ENCODE measurements at regions not wholly inside any gene's neighbourhood (a gene's known extent, or its start where the extent isn't known, plus 50 kb on each side); places are given as distances from the start of the nearest gene placed in this dataset.
A peak's percentile ranks its signal among the peaks of the same experiment; 100 is the strongest.
"Not testable (repeated sequence)": the region's sequence is repeated elsewhere in the genome, so short reads cannot be mapped to it uniquely, and the experiment has no call there.

DNA sequence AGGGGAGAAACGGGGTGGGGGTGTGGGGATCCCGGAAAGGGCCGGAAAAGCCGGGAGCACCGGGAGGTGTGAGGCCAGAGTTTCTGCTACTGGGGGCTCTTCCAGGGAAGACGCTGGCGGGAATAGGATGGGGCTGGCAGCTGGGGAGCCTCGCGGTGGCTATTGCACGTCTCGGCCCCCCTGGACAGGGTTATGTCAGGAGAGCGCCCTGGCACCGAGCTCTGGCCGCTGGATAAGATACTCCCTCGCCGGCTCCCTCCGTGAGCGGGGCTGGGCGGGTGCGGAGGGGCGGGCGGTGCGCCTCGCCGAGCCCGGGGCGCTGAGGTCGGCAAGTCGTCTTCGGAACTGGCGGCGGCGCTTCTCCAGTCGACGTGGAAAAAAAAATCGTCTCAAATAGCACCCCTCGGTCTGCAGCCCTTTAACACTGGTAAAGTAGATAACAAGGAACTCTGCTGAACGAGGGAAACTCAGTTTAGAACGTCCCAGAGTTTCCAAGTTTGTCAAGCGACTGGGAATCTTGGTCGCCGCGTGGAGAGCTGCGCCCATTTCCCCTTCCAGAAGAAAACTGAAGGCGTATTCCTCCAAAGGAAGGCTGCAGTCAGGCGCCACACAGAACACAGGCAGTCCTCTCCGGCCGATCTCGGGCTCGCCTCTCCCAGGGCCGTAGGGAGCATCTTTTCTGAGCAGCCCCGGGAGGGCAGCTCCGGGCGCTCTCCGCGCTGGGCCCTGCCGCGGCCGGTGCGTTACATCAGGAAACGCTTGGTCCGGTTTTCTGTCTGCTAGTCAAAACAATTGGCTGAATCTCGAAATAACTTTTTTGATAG is 115.1 kb downstream of the KCNRG start:
- peak; percentile 57 for DNase-seq (ENCODE audit: low spot score)

DNA sequence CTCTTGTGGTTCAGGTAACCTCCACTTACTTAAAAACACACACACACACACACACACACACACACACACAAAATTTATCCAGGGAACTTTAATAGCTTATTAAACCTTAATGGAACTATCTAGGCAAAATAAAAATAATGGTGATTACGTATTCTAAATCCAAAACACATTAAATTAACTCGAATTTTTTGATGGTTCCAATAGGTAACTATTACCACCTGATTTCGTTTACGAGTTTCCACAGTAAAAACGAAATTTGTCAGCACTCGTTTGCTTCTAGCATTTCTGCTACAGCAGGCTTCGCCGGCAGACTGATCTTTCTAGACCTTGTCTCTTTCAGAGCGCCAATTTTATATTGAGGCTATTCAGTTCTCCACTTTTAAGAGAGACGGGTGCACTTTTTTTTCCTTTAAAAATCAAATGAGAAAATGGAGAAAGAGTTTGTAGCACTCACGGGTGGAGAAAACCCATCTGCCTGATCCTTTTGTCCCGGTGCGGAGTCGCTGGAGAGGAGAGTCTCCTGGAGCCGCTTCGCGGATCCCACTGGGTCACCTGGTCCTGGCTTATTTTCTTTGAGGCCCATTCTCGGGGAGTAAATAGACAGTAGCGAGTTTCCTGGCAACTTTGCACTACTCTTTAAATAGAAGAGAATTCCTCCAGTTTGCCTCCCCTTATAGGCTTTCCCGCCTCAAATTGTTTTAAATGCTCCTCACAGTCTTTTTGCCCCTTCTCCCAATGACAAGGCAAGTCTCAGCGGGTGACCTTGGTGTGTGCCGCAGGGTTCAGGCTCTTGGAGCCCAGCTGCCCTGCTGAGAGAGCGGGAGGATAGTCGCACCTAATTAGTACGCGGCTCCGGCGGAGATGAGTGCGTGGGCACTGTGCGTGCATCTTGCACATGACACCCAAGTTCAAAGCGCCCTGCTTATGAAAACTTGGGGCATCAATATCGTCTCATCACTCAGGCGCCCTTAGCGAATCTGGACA is 117.0 kb downstream of the KCNRG start:
- DNase-seq (ENCODE audit: low spot score) = no peak

DNA sequence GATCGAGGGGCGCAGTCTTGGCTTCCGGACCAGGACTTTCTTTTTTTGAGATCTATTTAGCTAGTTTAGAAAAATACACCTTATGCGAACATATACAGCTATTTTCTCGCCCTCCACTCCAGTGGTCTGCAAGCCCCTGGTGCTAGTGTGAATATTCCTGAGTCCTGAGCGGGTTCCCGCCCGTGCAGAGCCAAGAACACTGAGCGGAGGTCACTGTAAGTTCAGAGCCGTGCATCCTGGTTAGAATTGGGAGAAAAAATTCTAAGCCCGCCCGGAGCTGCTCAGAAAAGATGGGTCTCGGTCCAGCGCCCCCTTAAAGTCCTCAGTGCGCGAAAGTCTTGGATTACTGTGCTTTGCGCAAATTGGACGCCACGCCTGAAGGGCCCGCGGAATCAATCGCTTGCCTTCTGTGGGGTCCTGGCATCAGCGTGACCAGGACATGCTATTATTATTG is 117.7 kb downstream of the KCNRG start:
- no peak for DNase-seq (ENCODE audit: low spot score)

DNA sequence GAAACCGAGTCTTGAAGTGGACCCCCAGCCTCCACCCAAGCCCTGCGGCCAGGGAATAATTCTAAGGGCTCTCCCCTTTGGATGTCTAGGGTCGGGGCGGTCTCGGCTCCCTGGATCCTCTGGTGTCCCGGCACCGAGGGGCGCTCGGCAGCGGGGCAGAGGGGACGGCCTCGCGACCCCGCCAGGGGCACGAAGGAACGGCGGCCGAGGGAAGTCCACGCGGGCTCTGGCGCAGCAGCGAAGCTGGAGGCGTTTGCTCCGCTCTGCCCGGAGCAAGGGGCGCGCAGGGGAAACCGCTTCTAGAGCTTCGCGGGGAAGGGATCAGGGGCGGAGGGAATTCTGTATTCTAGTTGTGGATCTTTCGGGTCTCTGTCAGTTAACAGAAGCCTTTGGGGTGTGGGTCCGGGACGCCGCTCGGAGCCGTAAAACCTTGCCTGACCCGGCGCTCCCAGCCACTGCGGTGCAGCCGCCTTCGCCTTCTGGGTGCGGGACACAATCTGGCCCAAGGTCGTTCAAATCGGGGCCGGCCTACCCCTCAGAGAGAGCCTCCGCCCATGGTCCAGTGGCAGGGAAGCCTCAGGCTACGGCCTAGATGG is 118.2 kb downstream of the KCNRG start:
- DNase-seq (ENCODE audit: low spot score) = no peak

DNA sequence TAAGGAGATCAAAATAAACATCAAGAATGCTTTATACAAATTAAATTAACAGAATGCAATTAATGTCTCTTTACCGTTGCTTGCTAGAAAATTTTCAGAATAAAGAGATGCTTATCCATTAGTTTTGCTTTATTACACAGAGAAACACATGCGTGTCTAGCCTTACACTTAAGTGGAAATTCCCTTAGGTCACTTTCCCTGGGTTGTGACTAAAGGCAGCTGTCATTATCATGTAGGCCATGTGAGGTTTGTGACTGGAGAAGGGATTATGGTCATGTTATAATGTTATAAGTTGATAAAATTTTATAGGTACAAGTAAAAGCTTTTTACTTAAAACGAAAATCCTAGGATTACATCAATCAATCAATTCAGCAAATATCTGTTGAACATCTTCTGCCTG is 121.0 kb downstream of the KCNRG start:
- no peak for DNase-seq (ENCODE audit: low spot score)

DNA sequence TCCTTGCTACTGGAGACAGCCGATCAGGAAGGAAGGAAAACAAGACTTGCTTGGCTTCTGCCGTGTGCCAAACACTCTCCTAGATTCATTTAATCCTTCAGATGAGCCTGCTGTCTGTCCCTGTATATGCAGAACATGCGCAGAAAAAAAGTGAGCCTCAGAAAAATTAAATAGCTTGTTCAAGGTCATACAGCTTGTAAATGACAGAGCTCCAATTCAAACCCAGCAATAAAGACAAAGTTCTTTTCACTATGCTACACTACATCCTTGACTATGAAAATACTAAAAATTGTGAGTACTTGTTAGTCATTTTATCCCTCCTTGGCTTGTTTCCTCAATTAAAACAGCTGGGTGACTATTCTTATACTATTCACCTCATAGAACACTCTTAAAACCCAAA is 121.4 kb downstream of the KCNRG start:
- DNase-seq (ENCODE audit: low spot score) = no peak

DNA sequence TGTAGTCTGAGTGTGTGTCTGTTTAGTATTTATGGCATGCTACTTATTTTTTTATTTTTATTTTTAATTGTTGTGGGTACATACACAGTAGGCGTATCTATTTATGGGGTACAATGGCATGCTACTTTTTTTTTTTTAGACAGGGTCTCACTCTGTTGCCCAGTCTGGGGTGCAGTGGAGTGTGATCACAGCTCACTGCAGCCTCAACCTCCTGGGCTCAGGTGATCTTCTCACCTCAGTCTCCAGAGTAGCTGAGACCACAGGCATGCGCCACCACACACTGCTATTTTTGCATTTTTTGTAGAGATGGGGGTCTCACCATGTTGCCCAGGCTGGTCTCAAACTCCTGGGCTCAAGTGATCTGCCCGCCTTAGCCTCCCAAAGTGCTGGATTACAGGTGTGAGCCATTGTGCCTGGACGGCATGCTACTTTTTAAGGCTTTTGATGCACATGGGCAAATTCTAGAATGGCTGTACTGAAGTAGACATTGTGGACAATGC is 124.2 kb downstream of the KCNRG start:
- DNase-seq (ENCODE audit: low spot score) = not testable (repeated sequence)

DNA sequence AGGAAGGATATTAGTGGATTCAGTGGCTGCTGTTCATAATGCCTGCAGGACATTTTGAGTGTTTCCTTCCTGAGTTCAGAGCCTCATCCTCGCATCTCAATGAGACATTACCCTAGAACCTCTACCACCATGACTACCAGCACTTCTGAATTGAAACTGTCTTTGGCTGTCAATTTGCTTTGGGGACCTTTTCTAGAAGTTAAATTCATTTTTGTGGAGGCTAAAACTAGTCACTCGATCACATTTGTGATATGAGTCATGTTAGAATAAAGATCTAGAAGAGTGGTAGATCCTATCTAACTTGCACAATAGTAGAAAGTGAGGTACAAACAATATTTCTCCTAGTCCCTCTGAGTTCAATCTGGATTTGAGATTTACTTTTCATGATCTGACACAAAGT is 124.9 kb downstream of the KCNRG start:
- no peak for DNase-seq (ENCODE audit: low spot score)

DNA sequence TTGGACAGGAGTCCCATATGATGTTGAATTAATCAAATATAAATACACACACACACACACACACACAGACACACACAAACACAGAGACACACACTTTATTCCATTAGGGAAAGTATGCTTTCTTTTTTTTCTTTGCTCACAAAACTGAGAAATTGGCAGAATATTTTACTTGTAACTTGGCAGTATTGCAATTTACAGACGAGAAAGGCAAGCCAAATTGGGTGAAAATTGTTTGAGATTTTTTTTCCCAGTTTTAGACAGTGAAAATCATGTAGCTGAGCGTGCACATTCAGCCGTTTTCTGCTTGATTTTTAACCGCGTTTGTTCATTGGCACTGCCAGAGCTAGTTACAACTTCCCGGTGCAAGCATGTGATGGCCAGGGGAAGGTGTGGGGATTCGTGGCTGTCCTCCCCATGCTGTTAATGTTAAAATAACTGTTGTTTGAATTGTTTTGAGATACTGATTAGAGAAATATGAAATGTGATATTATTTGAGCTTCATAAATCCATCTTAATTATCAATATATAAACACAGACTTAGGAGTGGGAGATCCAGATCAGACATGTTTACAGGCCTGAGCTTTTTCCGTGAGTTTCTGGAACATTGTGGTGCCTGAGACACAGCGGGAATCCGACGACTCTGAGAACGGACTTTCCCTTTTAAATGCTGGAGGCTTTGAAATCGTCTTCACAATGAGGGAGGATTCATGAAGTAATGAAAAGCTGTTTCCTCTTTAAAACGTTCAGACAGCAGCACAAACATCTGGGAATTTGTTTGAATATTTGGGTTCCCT is 125.5 kb downstream of the KCNRG start:
- DNase-seq (ENCODE audit: low spot score) = no peak

DNA sequence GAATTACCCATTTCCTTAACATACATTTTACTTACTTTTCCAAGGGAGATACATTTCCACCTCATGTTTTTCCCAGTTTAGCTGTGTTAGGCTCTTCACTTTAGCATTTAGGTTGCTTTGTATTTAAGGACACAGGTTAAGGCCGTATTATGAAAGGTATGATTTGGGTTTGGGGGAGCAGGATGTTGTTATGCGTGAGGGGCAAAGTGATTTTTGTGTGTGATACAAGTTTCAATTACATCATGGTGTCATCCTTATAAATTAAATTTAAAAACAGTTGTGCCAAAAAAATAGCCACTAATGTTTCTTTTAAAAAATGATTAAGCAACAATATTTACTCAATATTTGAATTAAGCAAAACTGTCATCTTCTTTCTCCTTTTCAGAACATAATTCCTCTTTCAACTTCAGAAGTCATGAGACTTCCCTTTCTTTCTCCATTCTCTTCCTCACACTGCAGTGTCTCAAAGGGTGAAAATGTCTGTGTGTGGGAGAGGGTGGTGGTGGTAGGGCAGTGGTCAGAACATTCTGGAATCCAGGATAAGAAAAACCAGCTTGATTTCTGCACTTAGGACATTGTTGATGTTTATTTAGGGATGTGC is 126.2 kb downstream of the KCNRG start:
- DNase-seq (ENCODE audit: low spot score) = no peak

DNA sequence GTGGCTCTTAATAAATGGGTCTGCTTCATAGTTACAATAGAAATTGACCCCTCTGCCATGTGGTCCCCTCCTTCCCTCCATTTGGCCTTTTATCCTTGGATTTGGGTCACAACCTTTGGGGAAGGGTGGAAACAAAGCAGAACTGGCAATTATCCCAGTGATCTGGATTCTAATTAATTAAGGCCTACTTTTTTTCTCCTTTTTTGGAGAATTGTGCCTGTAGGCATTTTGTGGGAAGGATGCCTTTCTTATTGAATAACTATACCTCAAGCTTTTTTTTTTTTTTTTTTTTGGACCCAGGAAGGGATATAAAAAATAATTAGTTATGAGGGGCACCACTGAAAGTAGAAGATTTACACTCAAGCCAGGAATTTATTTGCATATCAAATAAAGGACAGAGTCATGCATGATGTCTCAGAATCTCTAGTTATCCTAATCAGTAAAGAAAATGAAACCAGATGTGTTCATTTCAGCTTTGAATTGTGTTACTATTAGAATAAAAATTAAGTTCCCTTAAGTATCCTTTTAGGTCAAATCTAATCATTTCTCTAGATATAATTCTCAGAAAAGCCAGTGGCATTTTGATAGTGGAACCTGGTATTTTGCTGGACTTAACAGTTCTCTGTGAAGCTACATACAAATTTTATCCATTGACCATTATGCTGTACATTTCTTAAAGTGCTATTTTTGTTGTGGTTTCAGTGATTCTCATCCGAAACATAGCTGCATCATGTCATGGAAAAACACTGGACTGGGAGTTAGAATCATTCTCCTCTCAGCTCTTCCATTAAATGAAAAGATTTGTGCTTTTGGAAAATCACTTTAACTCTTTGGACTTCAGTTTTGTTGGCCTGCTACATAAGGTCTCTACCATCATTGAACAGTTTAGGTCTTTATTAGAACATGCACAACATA is 129.3 kb downstream of the KCNRG start:
- DNase-seq (ENCODE audit: low spot score) = no peak

DNA sequence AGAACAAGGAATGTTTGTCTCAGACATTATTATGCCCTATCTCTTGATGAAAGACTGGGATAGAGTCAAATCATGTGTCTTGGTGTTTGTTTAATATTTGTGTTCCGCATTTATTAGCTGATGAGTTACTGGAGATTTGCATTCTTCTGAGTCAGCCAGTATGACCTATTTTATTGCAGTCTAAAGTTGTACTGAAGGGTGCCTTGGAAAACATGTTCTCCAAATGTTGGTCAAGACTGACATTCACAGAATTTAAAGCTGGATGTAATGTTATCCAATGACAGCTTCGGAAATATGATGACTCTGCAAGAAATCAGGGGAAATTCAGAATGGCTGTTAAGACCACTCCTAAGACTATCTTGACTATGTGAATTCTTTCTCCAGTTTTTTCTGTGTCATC is 134.0 kb downstream of the KCNRG start:
- DNase-seq (ENCODE audit: low spot score) = no peak

DNA sequence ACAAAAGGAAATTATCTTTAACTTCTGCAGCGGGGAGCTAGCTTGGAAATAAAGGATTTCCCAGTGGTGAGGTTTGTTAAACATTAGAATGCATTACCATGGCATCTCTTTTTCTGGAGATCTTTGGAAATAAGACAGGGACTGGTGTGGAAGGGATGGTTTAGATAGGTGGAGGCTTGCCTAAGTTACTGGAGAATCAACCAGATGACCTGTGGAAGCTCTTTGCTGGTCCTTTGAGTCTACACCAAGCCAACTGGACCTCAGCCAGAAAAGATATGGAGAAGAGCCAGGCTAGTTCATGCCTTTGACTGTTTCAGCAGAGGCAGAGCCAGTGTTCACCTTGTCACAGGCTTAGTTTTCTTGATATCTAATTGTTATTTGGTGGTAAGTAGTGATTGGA is 134.7 kb downstream of the KCNRG start:
- DNase-seq (ENCODE audit: low spot score) = no peak

DNA sequence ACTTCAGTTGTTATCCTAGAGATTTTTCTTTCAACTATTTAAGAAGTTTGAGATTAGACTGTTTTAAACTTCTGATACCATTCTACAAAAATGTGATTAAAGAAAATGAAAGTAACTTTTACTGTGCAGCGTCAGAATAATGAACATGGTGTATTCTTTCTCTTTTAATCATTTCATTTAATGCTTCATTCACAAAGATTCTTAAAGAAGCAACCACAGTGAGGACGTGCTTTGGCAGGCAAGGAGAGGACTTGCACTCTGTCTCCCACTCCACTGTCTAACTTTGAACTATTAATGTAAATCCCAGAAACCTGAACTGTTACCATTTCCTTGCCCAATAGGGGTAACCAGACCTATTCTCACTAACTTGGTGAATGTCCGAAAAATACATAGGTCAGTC is 137.0 kb downstream of the KCNRG start:
- no peak for DNase-seq (ENCODE audit: low spot score)

DNA sequence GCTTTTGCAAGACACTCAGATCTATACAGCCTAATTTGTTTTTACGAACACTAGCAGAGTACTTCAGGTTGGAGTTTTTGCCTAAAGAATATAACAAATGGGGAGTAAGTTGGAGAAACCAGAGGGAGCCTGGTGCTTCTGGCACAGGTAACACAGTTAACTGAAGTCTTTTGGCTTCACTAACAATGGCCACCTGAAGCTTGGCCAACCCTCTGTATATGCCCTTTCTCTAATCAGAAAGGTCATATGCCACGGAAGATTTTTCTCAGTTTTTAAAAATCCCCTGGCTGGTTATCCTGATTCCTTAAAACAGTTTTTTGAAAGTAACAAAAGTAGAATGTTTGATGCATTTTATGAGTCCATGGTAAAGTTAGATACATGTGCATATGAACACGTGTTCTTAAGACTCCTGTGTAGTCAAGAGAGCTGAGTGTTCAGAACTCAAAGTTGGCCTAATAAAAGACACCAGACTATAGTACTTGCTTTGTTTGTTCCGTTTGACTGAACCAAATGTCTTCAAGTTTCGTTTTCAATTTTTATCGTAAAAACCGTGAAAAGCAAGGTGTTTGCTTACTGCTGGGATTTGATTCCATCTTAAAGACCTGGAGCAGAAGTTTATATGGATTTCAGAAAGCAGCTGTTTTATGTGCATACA is 137.5 kb downstream of the KCNRG start:
- DNase-seq (ENCODE audit: low spot score) = no peak

DNA sequence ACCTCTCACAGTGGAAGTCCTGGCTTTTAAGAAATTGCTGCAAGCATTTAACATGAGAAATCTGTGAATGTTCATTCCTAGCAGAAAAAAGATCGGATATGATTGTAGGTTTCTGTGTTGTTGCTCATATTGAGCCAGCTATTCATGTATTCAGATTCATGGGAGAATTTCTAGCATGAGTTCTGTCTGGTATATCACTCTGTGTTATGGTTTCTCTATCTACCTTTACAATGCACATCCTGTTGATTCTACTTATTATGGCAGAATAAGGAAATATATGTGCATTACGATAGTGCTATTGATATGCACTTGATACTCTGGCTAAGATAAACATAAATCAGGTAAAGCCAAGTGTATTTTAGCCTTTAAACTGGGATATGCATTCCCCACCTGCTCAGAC is 138.2 kb downstream of the KCNRG start:
- no peak for DNase-seq (ENCODE audit: low spot score)

DNA sequence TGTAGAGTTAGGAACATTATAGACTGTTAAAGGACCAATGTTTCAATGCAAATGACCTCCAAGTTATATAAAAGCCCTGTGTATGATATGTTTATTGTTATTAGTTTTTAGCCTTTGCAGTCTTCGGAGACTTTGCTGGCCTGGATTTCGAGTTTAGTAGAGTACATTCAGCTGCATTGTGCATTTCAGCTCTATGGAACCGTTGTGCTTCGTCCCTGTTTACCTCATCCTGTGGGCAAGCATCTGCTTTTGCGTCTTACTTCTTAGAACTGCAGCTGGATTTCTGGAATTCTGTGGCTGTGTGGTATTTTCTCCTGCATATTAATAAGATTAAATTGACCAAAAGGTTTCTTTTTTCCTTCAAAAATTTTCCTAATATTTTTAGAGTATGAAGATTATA is 138.6 kb downstream of the KCNRG start:
- DNase-seq (ENCODE audit: low spot score) = no peak

DNA sequence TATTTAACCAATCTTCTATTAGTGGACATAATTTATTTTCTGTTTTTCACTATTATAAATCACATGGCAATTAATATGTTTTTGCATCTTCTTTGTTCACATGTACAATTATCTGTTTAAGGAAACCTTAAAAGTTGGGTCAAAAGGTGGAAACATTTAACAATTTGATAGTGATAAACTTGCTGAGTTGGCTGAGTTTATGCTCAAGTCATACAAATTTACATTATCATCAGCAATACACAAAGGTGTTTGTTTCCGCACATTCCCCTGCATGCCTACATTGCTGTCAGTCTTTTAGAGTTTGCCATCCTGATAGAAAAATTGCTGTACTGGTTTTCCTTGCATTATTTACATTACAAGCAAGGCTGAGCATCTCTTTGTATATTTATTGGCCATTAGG is 139.5 kb downstream of the KCNRG start:
- no peak for DNase-seq (ENCODE audit: low spot score)

DNA sequence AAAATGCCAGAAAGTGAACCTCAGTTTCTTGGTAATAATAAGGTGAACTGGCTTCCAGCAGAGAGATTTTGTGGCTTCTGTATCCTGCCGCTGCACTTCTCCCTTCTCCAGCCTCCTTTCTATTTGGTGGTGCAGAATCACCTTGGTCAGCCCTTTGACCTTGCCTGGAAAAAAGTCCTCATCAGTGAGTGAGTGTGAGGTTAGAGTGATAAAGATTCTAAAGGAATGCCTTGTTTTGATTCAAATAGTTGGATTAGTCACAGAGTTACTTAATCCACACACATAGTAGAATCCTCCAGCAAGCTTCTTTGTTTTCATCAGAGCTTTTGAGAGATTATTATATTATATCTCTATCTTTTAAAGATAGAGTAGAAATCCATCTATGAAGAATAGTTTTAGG is 140.9 kb downstream of the KCNRG start:
- DNase-seq (ENCODE audit: low spot score) = no peak
